ENCODE measurements at regions not wholly inside any gene's neighbourhood (a gene's known extent, or its start where the extent isn't known, plus 50 kb on each side); places are given as distances from the start of the nearest gene placed in this dataset.
A peak's percentile ranks its signal among the peaks of the same experiment; 100 is the strongest.
"Not testable (repeated sequence)": the region's sequence is repeated elsewhere in the genome, so short reads cannot be mapped to it uniquely, and the experiment has no call there.

- no peak for DNase-seq
Measured at GRCh38 chr22:47402876-47403525, 640.6 kb downstream of the TBC1D22A start.

- DNase-seq, result no peak
Measured at GRCh38 chr22:47401976-47402770, 639.7 kb downstream of the TBC1D22A start.

GRCh38 chr22:47401592-47401898, 639.1 kb downstream of the TBC1D22A start:
- no peak for DNase-seq

GRCh38 chr22:47400701-47401591, 638.5 kb downstream of the TBC1D22A start:
- DNase-seq, result no peak

- DNase-seq, result not testable (repeated sequence)
Measured at GRCh38 chr22:47400131-47400530, 637.7 kb downstream of the TBC1D22A start.

- no peak for DNase-seq
Measured at GRCh38 chr22:47398921-47399790, 636.7 kb downstream of the TBC1D22A start.

- no peak for DNase-seq
Measured at GRCh38 chr22:47398491-47398890, 636.0 kb downstream of the TBC1D22A start.

- DNase-seq, result no peak
Measured at GRCh38 chr22:47397673-47398072, 635.2 kb downstream of the TBC1D22A start.

- DNase-seq, result no peak
Measured at GRCh38 chr22:47396515-47396914, 634.1 kb downstream of the TBC1D22A start.

GRCh38 chr22:47396105-47396504, 633.7 kb downstream of the TBC1D22A start:
- DNase-seq, result no peak

- DNase-seq, result peak; percentile 7
Measured at GRCh38 chr22:47395481-47395880, 633.0 kb downstream of the TBC1D22A start.

GRCh38 chr22:47394504-47395440, 632.3 kb downstream of the TBC1D22A start:
- DNase-seq, result no peak

GRCh38 chr22:47393191-47393590, 630.7 kb downstream of the TBC1D22A start:
- DNase-seq, result no peak

- no peak for DNase-seq
Measured at GRCh38 chr22:47392729-47393128, 630.3 kb downstream of the TBC1D22A start.

GRCh38 chr22:47392054-47392347, 629.6 kb downstream of the TBC1D22A start:
- no peak for DNase-seq

GRCh38 chr22:47391169-47392053, 629.0 kb downstream of the TBC1D22A start:
- DNase-seq, result no peak

GRCh38 chr22:47390026-47390970, 627.8 kb downstream of the TBC1D22A start:
- no peak for DNase-seq

- DNase-seq, result no peak
Measured at GRCh38 chr22:47389201-47389600, 626.8 kb downstream of the TBC1D22A start.
